ENCODE measurements at regions not wholly inside any gene's neighbourhood (a gene's known extent, or its start where the extent isn't known, plus 50 kb on each side); places are given as distances from the start of the nearest gene placed in this dataset.

- no TSS peak for BruUV-seq (replicated peaks)
- no peak overlapping the region for H2AFZ ChIP-seq (ENCODE audit: low read depth, low read length)
- H3K9me1 ChIP-seq (replicated peaks; ENCODE audit: control insufficient read depth, extremely low read depth, insufficient read depth, low read length), result no peaks in the 10 kb centered on the region
- FAIRE-seq (no peak), DNase-seq (ENCODE audit: low read depth, low spot score) (no peak)
- no peaks in the 10 kb centered on the region for H3K27me3 ChIP-seq (ENCODE audit: control insufficient read depth in 2 of 2, insufficient read depth in 2 of 2, low read length in 2 of 2)
- no peaks in the 10 kb centered on the region for H3K79me2 ChIP-seq (ENCODE audit: control insufficient read depth, insufficient read depth, low read length)
- no peak overlapping the region for H3K27ac ChIP-seq (ENCODE audit: insufficient read depth, low read depth, low read length)
- no peaks in the 10 kb centered on the region for H3K36me3 ChIP-seq (ENCODE audit: control insufficient read depth in 2 of 2, extremely low read depth in 1 of 2, insufficient read depth in 2 of 2, low read length in 2 of 2)
- dilution Hi-C loops (cut with MboI; ENCODE audit: extremely low pct_ligation_motif_present, low sequenced_read_pairs), result no loop called here
- ChIA-PET CTCF (no interaction called here), POLR2A (no interaction called here)
- TF ChIP-seq POLR2AphosphoS5 (IDR thresholded peaks at IDR 0.05; ENCODE audit: insufficient read depth, low read depth, low read length), result no peak
- TF ChIP-seq CTCF (IDR thresholded peaks at IDR 0.05; ENCODE audit: extremely low read depth in 1 of 2, insufficient read depth in 1 of 2, low read depth in 1 of 2, low read length in 2 of 2), result no peak
- no peak overlapping the region for H3K4me3 ChIP-seq (replicated peaks in 1 of 3; ENCODE audit: insufficient read depth in 1 of 3, low read depth in 1 of 3, low read length in 3 of 3)
- H4K20me1 ChIP-seq (replicated peaks; ENCODE audit: control insufficient read depth, extremely low read depth, insufficient read depth, low read length), result no peaks in the 10 kb centered on the region
- H3K4me1 ChIP-seq (ENCODE audit: control insufficient read depth, extremely low read depth, insufficient read depth, low read length), result no peaks in the 10 kb centered on the region
- no peaks in the 10 kb centered on the region for H3K9me3 ChIP-seq (replicated peaks; ENCODE audit: control insufficient read depth, insufficient read depth, low read length)
- H3K9ac ChIP-seq (replicated peaks; ENCODE audit: extremely low read depth, insufficient read depth, low read length), result no peak overlapping the region
- intact Hi-C loops (cut with micrococcal nuclease), result no loop called here
- no peak overlapping the region for H3K4me2 ChIP-seq (ENCODE audit: insufficient read depth, low read length)
Observed at GRCh38 chr12:115886666-115887065, 390.8 kb downstream of the MED13L start.

- intact Hi-C loops (cut with micrococcal nuclease) (no loop called here), dilution Hi-C loops (cut with MboI; ENCODE audit: extremely low pct_ligation_motif_present, low sequenced_read_pairs) (no loop called here)
- TF ChIP-seq FOS (IDR thresholded peaks at IDR 0.05; ENCODE audit: borderline replicate concordance, insufficient read depth, low read length) (no peak), POLR2A (IDR thresholded peaks at IDR 0.05; ENCODE audit: low read depth, low read length) (no peak), POLR2AphosphoS5 (IDR thresholded peaks at IDR 0.05; ENCODE audit: insufficient read depth, low read depth, low read length) (no peak), CTCF (IDR thresholded peaks at IDR 0.05; ENCODE audit: extremely low read depth in 1 of 2, insufficient read depth in 1 of 2, low read depth in 1 of 2, low read length in 2 of 2) (no peak), GATA2 (IDR thresholded peaks at IDR 0.05; ENCODE audit: insufficient read depth, insufficient read length, low read depth, low read length) (no peak), MAX (IDR thresholded peaks at IDR 0.05; ENCODE audit: insufficient read depth, insufficient read length) (no peak), EZH2 (IDR thresholded peaks at IDR 0.05; ENCODE audit: borderline replicate concordance, low read depth, low read length, severe bottlenecking) (no peak), MYC (IDR thresholded peaks at IDR 0.05; ENCODE audit: low read depth, low read length) (no peak), JUN (IDR thresholded peaks at IDR 0.05; ENCODE audit: borderline replicate concordance, insufficient read depth, insufficient read length, low read depth) (no peak)
- Histone ChIP-seq H3K9me3 (replicated peaks; ENCODE audit: control insufficient read depth, insufficient read depth, low read length) (no peaks in the 10 kb centered on the region), H4K20me1 (replicated peaks; ENCODE audit: control insufficient read depth, extremely low read depth, insufficient read depth, low read length) (no peaks in the 10 kb centered on the region), H3K79me2 (ENCODE audit: control insufficient read depth, insufficient read depth, low read length) (no peaks in the 10 kb centered on the region), H2AFZ (ENCODE audit: low read depth, low read length) (no peak overlapping the region), H3K9me1 (replicated peaks; ENCODE audit: control insufficient read depth, extremely low read depth, insufficient read depth, low read length) (no peaks in the 10 kb centered on the region), H3K27ac (ENCODE audit: insufficient read depth, low read depth, low read length) (no peak overlapping the region), H3K36me3 (ENCODE audit: control insufficient read depth in 2 of 2, extremely low read depth in 1 of 2, insufficient read depth in 2 of 2, low read length in 2 of 2) (no peaks in the 10 kb centered on the region), H3K4me3 (replicated peaks in 1 of 3; ENCODE audit: insufficient read depth in 1 of 3, low read depth in 1 of 3, low read length in 3 of 3) (no peak overlapping the region), H3K4me2 (ENCODE audit: insufficient read depth, low read length) (no peak overlapping the region), H3K4me1 (ENCODE audit: control insufficient read depth, extremely low read depth, insufficient read depth, low read length) (no peaks in the 10 kb centered on the region), H3K9ac (replicated peaks; ENCODE audit: extremely low read depth, insufficient read depth, low read length) (no peak overlapping the region), H3K27me3 (ENCODE audit: control insufficient read depth in 2 of 2, insufficient read depth in 2 of 2, low read length in 2 of 2) (no peaks in the 10 kb centered on the region)
- ChIA-PET POLR2A (no interaction called here), CTCF (no interaction called here)
- DNase-seq (ENCODE audit: low read depth, low spot score) (no peak), FAIRE-seq (no peak)
- BruUV-seq (replicated peaks), result no TSS peak
Observed at GRCh38 chr12:115885040-115885690, 392.3 kb downstream of the MED13L start.

All from endothelial cell of umbilical vein (primary cell).